ENCODE measurements at regions not wholly inside any gene's neighbourhood (a gene's known extent, or its start where the extent isn't known, plus 50 kb on each side); places are given as distances from the start of the nearest gene placed in this dataset.
A peak's percentile ranks its signal among the peaks of the same experiment; 100 is the strongest.

DNA sequence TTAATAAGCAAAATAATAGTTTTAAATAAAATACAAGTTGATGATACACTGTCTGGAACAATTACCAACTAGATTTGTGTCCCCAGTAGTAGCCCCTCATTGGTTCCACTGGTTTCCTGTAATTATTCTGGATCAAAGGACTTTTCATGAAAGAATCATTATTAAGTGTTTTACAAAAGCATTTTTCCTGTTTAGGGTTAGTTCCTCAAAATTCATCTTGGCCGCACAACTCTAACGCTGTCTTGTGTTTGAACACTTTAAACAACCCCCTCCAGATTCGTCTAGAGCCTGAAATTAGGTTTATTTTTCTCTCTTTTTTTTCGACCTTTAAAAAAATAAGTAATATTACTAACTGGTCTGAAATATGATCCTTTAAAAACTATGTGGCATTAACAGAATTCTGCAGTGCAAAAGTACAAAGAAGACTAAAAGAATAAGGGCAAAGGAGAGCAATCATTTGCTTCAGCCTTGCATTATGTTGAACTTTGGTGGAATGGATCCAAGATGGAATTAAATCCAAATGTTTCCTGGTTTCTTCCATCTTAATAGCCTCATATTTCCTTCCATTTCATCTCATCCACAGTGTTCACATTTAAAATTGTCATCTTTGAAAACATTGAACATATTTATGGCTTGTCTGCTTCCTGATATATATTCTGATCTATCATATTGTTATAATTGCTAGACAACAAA is 678.4 kb downstream of the IRS1 start:
- Histone ChIP-seq H3K36me3 (ENCODE audit: control insufficient read depth, insufficient read depth, low read length, severe bottlenecking) (no peaks in the 10 kb centered on the region), H3K4me3 (ENCODE audit: low read length) (no peak overlapping the region), H3K4me1 (ENCODE audit: control insufficient read depth, insufficient read depth, low read length) (peaks cover 70% of the 10 kb centered on the region), H3K9me3 (ENCODE audit: control insufficient read depth, low read length) (no peaks in the 10 kb centered on the region), H3K27me3 (replicated peaks; ENCODE audit: control insufficient read depth, insufficient read depth, low read length) (no peaks in the 10 kb centered on the region), H3K9ac (ENCODE audit: low read length) (peak overlapping the region; percentile 62)
- peak; percentile 66 for DNase-seq (ENCODE audit: low read depth)

DNA sequence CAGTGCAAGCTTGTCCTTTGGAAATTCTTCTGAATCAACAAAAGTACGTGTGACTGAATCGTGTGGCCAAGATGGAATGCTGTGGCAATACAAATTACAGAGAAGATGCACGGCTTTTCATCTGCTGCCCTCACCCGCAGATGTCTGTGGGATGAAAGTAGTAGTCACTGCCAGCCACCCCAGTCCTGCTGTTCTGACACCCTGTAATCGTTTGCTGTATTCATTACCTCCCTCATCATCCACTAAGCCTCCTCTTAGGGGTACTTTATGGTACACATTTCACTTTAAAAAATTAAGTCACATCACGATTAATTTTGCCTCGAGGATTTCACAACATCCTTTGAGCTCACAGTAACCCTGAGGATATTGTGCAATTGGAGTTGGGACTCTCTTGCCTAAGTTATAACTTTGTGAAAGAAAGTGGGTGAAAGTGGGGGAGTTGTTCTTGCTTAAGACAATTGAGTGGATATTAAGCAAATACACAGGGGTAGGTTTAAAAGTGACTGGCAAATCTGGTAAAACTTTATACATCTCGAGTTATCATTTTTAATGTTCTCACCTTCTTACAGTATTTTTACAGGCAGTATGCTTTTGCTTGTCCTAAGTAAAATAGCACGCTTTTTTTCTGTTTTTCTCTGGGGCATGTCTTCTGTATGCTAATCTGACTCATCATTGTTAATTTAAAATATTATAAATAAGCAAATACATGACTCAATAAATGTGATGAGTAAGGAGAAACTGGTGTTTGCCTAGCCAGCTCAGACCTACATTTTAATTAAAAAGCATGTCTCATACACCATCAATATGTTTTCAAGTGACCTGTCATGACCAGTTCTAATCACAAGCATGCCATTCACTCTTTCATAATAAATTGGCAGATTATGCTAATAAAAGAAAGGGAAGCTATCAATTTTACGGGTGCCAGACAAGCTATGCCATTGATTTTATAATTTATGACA is 680.9 kb downstream of the IRS1 start:
- H3K36me3 ChIP-seq (ENCODE audit: control insufficient read depth, insufficient read depth, low read length, severe bottlenecking), result no peaks in the 10 kb centered on the region
- DNase-seq (ENCODE audit: low read depth), result peak; percentile 97
- H3K9me3 ChIP-seq (ENCODE audit: control insufficient read depth, low read length), result no peaks in the 10 kb centered on the region
- H3K27me3 ChIP-seq (replicated peaks; ENCODE audit: control insufficient read depth, insufficient read depth, low read length), result no peaks in the 10 kb centered on the region
- peak overlapping the region; percentile 82 for H3K9ac ChIP-seq (ENCODE audit: low read length)
- peaks cover 69% of the 10 kb centered on the region for H3K4me1 ChIP-seq (ENCODE audit: control insufficient read depth, insufficient read depth, low read length)
- H3K4me3 ChIP-seq (ENCODE audit: low read length), result peak overlapping the region; percentile 77

DNA sequence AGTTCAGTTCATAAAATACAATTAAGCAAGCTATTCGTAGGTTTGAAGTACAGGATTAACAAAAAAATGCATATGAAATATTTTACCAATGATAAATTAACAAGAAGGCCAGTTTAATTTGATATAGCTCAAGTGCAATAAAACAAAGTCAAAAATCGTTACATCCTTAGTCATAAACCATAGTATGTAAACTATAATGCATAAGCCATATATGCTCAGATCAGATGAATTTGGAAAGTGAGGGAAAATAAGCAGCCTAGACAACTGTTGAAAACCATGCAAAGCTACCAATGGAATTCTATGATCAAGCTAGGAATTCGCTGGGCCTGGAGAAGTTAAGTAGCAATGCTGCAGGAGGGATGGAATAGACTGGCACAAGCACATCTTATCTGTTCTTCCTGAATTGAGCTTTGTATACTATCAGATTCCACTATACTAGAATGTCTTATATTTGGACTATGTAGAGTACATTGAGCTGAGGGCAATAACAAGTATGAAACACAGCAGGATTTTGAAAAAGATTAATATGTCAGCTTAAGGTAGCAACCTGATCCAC is 682.0 kb downstream of the IRS1 start:
- Histone ChIP-seq H3K9ac (ENCODE audit: low read length) (peak overlapping the region; percentile 82), H3K36me3 (ENCODE audit: control insufficient read depth, insufficient read depth, low read length, severe bottlenecking) (no peaks in the 10 kb centered on the region), H3K4me3 (ENCODE audit: low read length) (peak overlapping the region; percentile 77), H3K9me3 (ENCODE audit: control insufficient read depth, low read length) (no peaks in the 10 kb centered on the region), H3K27me3 (replicated peaks; ENCODE audit: control insufficient read depth, insufficient read depth, low read length) (no peaks in the 10 kb centered on the region), H3K4me1 (ENCODE audit: control insufficient read depth, insufficient read depth, low read length) (peaks cover 59% of the 10 kb centered on the region)
- DNase-seq (ENCODE audit: low read depth), result no peak

DNA sequence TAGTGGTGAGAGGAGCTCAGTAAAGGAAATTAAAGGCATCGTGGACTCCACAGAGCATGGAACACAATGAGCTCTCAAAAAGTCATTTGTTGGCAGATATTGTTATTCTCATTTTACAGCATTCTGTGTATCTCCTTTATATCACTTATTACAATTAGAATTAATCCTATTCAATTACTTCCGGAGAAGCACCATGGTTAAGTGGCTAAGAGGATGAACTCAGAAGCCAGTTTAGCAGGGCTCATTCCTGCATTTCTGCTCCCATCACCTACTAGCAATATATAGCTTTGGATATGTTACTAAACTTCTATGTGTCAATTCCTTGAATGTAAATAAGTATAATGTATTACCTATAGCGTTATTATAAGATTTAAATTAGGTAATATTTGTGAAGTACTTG is 683.3 kb downstream of the IRS1 start:
- Histone ChIP-seq H3K4me3 (ENCODE audit: low read length) (no peak overlapping the region), H3K9ac (ENCODE audit: low read length) (no peak overlapping the region), H3K4me1 (ENCODE audit: control insufficient read depth, insufficient read depth, low read length) (peaks cover 53% of the 10 kb centered on the region), H3K27me3 (replicated peaks; ENCODE audit: control insufficient read depth, insufficient read depth, low read length) (no peaks in the 10 kb centered on the region), H3K9me3 (ENCODE audit: control insufficient read depth, low read length) (no peaks in the 10 kb centered on the region), H3K36me3 (ENCODE audit: control insufficient read depth, insufficient read depth, low read length, severe bottlenecking) (no peaks in the 10 kb centered on the region)
- no peak for DNase-seq (ENCODE audit: low read depth)

DNA sequence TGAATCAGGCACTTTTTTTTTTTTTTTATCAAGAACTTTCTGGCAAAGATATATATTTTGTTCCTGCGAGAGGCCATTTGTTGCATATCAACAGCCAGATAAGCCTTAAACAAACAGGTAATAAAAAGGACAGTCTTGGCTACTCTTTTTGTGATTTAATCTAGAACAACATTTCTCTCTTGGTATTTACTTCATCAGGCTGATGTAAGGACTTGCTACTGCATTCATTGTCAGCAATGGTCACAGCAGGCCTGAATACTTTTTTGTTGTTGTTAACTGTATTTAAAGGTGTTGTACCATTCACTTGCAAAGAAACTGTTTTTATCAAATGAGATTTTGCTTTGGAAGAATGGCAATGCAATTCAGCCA is 683.8 kb downstream of the IRS1 start:
- Histone ChIP-seq H3K9ac (ENCODE audit: low read length) (no peak overlapping the region), H3K27me3 (replicated peaks; ENCODE audit: control insufficient read depth, insufficient read depth, low read length) (no peaks in the 10 kb centered on the region), H3K36me3 (ENCODE audit: control insufficient read depth, insufficient read depth, low read length, severe bottlenecking) (no peaks in the 10 kb centered on the region), H3K9me3 (ENCODE audit: control insufficient read depth, low read length) (no peaks in the 10 kb centered on the region), H3K4me1 (ENCODE audit: control insufficient read depth, insufficient read depth, low read length) (peaks cover 48% of the 10 kb centered on the region), H3K4me3 (ENCODE audit: low read length) (peak overlapping the region; percentile 6)
- DNase-seq (ENCODE audit: low read depth), result no peak

DNA sequence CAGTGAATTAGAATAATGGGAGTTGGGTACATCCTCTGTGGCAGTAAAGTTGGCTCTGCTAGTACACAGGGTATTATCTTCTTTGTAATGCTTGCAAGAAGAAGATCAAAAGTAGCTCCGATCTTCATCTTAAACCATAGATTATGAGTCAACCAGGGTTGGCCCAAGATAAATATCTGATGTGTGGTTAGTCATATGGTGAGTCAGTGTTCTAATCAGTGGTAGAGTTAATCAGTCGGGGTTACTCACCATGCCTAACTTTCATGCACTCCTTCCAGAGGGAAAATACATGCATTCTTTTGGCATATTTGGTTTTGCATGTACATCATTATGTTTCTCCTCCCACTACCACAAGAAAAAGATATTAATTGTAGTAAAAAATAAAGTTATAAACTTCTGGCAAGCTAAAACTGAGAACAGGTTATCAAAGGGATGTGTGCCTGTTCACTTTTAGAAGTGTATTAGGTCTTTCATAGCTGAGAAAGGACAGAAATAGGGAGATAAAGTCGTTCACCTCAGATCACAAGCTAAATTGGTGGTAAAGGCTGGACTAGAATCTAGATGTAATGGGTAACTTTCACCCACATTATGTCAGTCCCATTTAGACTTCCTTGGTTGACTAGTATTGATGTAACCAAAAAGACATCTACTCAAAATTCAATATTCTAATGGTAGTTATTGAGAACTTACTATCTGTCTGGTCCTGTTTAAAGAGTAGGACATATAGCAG is 684.4 kb downstream of the IRS1 start:
- Histone ChIP-seq H3K4me3 (ENCODE audit: low read length) (peak overlapping the region; percentile 29), H3K4me1 (ENCODE audit: control insufficient read depth, insufficient read depth, low read length) (peaks cover 44% of the 10 kb centered on the region), H3K9me3 (ENCODE audit: control insufficient read depth, low read length) (no peaks in the 10 kb centered on the region), H3K27me3 (replicated peaks; ENCODE audit: control insufficient read depth, insufficient read depth, low read length) (no peaks in the 10 kb centered on the region), H3K9ac (ENCODE audit: low read length) (no peak overlapping the region), H3K36me3 (ENCODE audit: control insufficient read depth, insufficient read depth, low read length, severe bottlenecking) (no peaks in the 10 kb centered on the region)
- DNase-seq (ENCODE audit: low read depth), result peak; percentile 87

DNA sequence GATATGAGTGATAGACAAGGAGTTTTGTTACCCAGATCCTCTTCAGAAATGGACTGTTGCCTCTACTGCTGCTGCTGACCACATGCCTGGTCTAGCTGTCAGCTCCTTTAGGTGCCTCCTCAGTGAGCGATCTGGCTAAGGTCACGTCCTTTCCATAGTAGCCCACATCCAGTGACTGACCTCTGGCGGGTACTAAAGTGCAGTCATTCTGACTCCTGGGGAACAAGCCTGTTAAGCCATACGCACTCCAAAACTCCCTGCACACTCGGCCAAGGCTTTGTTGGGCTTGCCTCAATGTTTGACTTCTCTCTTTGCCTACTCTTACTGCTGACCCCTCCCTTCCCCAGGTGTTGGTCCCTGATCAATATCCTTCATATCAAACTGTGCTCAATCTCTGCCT is 685.2 kb downstream of the IRS1 start:
- Histone ChIP-seq H3K4me1 (ENCODE audit: control insufficient read depth, insufficient read depth, low read length) (peaks cover 38% of the 10 kb centered on the region), H3K9me3 (ENCODE audit: control insufficient read depth, low read length) (no peaks in the 10 kb centered on the region), H3K27me3 (replicated peaks; ENCODE audit: control insufficient read depth, insufficient read depth, low read length) (no peaks in the 10 kb centered on the region), H3K36me3 (ENCODE audit: control insufficient read depth, insufficient read depth, low read length, severe bottlenecking) (no peaks in the 10 kb centered on the region), H3K4me3 (ENCODE audit: low read length) (peak overlapping the region; percentile 29), H3K9ac (ENCODE audit: low read length) (no peak overlapping the region)
- no peak for DNase-seq (ENCODE audit: low read depth)

DNA sequence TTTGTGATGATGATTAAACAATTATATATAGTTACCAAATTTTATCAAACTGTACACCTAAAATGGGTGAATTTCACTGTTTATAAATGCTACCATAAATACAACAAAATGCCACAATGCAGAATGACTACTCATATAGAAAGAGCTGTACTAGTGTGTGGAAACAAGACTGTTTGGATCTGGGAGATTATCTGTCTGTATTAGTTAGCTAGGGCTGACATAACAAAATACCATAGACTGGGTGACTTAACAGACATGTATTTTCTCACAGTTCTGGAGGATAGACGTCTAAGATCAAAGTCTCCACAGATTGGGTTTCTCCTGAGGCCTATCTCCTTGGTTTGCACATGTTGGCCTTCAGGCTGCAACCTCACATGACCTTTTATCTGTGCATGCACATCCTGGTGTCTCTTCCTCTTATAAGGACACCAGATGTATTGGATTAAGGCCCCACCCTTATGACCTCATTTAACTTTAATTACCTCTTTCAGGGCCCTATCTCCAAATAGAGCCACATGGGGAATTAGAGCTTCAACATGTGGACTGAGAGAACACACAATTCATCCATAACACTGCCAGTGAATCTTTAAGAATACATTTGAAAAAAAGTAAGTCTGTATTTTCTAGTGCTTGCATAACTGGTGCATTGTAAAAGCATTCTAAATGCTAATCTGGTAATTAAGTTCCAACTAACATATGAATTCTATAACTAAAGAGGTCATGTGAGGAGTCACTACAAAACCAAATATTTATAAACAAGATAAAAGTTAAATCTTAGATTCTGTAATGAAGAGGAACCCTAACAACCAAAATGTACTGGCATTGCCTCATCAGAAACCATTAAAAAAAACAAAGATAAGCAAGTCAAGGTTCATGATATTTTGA is 699.6 kb downstream of the NYAP2 start:
- no peak overlapping the region for H3K4me3 ChIP-seq (ENCODE audit: low read length)
- H3K9ac ChIP-seq (ENCODE audit: low read length), result no peak overlapping the region
- no peaks in the 10 kb centered on the region for H3K4me1 ChIP-seq (ENCODE audit: control insufficient read depth, insufficient read depth, low read length)
- H3K27me3 ChIP-seq (replicated peaks; ENCODE audit: control insufficient read depth, insufficient read depth, low read length), result no peaks in the 10 kb centered on the region
- DNase-seq (ENCODE audit: low read depth), result no peak
- no peaks in the 10 kb centered on the region for H3K36me3 ChIP-seq (ENCODE audit: control insufficient read depth, insufficient read depth, low read length, severe bottlenecking)
- peaks cover 6% of the 10 kb centered on the region for H3K9me3 ChIP-seq (ENCODE audit: control insufficient read depth, low read length)

DNA sequence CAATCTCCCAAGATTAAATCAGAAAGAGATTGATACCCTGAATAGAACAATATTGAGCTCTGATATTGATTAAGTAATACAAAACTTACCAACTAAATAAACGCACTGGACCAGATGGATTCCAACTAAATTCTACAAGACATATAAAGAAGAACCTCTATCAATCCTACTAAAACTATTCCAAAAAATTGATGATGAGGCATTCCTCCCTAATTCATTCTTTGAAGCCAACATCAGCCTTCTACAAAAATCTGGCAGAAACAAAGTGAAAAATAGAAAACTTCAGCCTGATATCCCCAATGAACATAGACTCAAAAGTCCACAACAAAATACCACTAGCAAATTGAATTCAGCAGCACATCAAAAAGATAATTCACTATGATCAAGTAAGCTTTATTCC is 695.5 kb downstream of the NYAP2 start:
- Histone ChIP-seq H3K9me3 (ENCODE audit: control insufficient read depth, low read length) (peaks cover 6% of the 10 kb centered on the region), H3K36me3 (ENCODE audit: control insufficient read depth, insufficient read depth, low read length, severe bottlenecking) (no peaks in the 10 kb centered on the region), H3K4me1 (ENCODE audit: control insufficient read depth, insufficient read depth, low read length) (no peaks in the 10 kb centered on the region), H3K9ac (ENCODE audit: low read length) (no peak overlapping the region), H3K27me3 (replicated peaks; ENCODE audit: control insufficient read depth, insufficient read depth, low read length) (no peaks in the 10 kb centered on the region), H3K4me3 (ENCODE audit: low read length) (no peak overlapping the region)
- no peak for DNase-seq (ENCODE audit: low read depth)

DNA sequence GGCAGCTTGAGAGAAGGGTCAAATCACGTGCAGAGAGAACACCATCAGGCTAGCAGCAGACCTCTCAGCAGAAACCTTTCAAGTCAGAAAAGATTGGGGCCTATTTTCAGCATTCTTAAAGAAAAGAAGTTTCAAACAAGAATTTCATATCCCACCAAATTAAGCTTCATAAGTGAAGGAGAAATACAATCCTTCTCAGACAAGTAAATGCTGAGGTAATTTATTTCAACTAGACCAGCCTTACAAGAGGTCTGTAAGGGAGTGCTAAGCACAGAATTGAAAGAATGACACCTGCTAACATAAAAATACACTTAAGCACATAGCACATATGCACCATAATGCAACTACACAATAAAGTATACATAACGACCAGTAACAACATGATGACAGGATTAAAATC is 693.9 kb downstream of the NYAP2 start:
- Histone ChIP-seq H3K4me1 (ENCODE audit: control insufficient read depth, insufficient read depth, low read length) (no peaks in the 10 kb centered on the region), H3K4me3 (ENCODE audit: low read length) (no peak overlapping the region), H3K36me3 (ENCODE audit: control insufficient read depth, insufficient read depth, low read length, severe bottlenecking) (no peaks in the 10 kb centered on the region), H3K9ac (ENCODE audit: low read length) (no peak overlapping the region), H3K9me3 (ENCODE audit: control insufficient read depth, low read length) (peaks cover 6% of the 10 kb centered on the region), H3K27me3 (replicated peaks; ENCODE audit: control insufficient read depth, insufficient read depth, low read length) (no peaks in the 10 kb centered on the region)
- DNase-seq (ENCODE audit: low read depth), result no peak
